ENCODE measurements at regions not wholly inside any gene's neighbourhood (a gene's known extent, or its start where the extent isn't known, plus 50 kb on each side); places are given as distances from the start of the nearest gene placed in this dataset.

- H3K27me3 ChIP-seq (ENCODE audit: insufficient read depth) = no peaks in the 10 kb centered on the region
- H3K9me3 Mint-ChIP-seq = no peaks in the 10 kb centered on the region
- H3K9me2 ChIP-seq (ENCODE audit: insufficient read depth) = 0 out of 2 replicates have a peak, but pooled peaks cover 4% of the 10 kb centered on the region
- no peak overlapping the region for H3K4me3 ChIP-seq
- H3K4me1 Mint-ChIP-seq = peaks cover 3% of the 10 kb centered on the region
- H3K27ac ChIP-seq (ENCODE audit: low read depth) = no peak overlapping the region
- peaks cover 6% of the 10 kb centered on the region for H3K27me3 Mint-ChIP-seq (ENCODE audit: insufficient read depth, low read depth, poor library complexity)
- no peaks in the 10 kb centered on the region for H3K36me3 ChIP-seq (ENCODE audit: insufficient read depth)
- TF ChIP-seq JUNB (IDR thresholded peaks at IDR 0.05; ENCODE audit: unreplicated experiment) (no peak), STAT1 (IDR thresholded peaks at IDR 0.05; ENCODE audit: unreplicated experiment) (no peak), ZNF331 (CRISPR knock-in tag; IDR thresholded peaks at IDR 0.05; ENCODE audit: low read depth) (no peak), EZH2 (IDR thresholded peaks at IDR 0.05; ENCODE audit: low read depth, unreplicated experiment) (no peak), ZNF462 (CRISPR knock-in tag; IDR thresholded peaks at IDR 0.05) (no peak), NANOG (IDR thresholded peaks at IDR 0.05; ENCODE audit: borderline replicate concordance) (no peak), ZNF114 (CRISPR knock-in tag; IDR thresholded peaks at IDR 0.05) (no peak), CREB1 (CRISPR knock-in tag; IDR thresholded peaks at IDR 0.05; ENCODE audit: low read depth) (no peak), ETS1 (IDR thresholded peaks at IDR 0.05) (no peak), CTCF (conservative IDR thresholded peaks at IDR 0.05; ENCODE audit: low read depth in 2 of 2) (no peak), REST (IDR thresholded peaks at IDR 0.05; ENCODE audit: unreplicated experiment) (no peak), EZH2phosphoT487 (IDR thresholded peaks at IDR 0.05; ENCODE audit: unreplicated experiment) (no peak), POLR2AphosphoS5 (IDR thresholded peaks at IDR 0.05; ENCODE audit: low read depth) (no peak)
- no peaks in the 10 kb centered on the region for H3F3A ChIP-seq (replicated peaks; ENCODE audit: low read depth)
- H2AFZ ChIP-seq = no peak overlapping the region
- H3K27ac Mint-ChIP-seq = no peak overlapping the region
- no peak overlapping the region for H3K4me2 ChIP-seq
- H3K79me2 ChIP-seq (replicated peaks; ENCODE audit: insufficient read depth) = no peaks in the 10 kb centered on the region
- DNase-seq (ENCODE audit: low spot score) = no peak
- H3K4me3 Mint-ChIP-seq = no peak overlapping the region
- no peak for ATAC-seq
- no peaks in the 10 kb centered on the region for H3K36me3 Mint-ChIP-seq (ENCODE audit: low read depth)
- H3K4me1 ChIP-seq (ENCODE audit: insufficient read depth) = no peaks in the 10 kb centered on the region
- no peaks in the 10 kb centered on the region for H4K20me1 ChIP-seq (replicated peaks; ENCODE audit: insufficient read depth)
Measured at GRCh38 chr2:234259440-234259839, 208.9 kb downstream of the SPP2 start.
